ENCODE measurements at regions not wholly inside any gene's neighbourhood (a gene's known extent, or its start where the extent isn't known, plus 50 kb on each side); places are given as distances from the start of the nearest gene placed in this dataset.
A peak's percentile ranks its signal among the peaks of the same experiment; 100 is the strongest.

GRCh38 chr3:40766396-40766795 is 241.6 kb downstream of the ZNF621 start:
- Histone ChIP-seq H3K27ac (ENCODE audit: low read depth, low read length) (no peak overlapping the region), H3K4me1 (ENCODE audit: control insufficient read depth, insufficient read depth, low read length) (no peaks in the 10 kb centered on the region), H3K4me3 (ENCODE audit: low read length) (no peak overlapping the region), H3K36me3 (ENCODE audit: control insufficient read depth, insufficient read depth, low read length) (no peaks in the 10 kb centered on the region), H3K9ac (ENCODE audit: low read length) (no peak overlapping the region), H3K27me3 (ENCODE audit: control insufficient read depth, insufficient read depth, low read length) (no peaks in the 10 kb centered on the region)

GRCh38 chr3:40768046-40768445 is 243.3 kb downstream of the ZNF621 start:
- Histone ChIP-seq H3K27me3 (ENCODE audit: control insufficient read depth, insufficient read depth, low read length) (no peaks in the 10 kb centered on the region), H3K4me3 (ENCODE audit: low read length) (no peak overlapping the region), H3K27ac (ENCODE audit: low read depth, low read length) (no peak overlapping the region), H3K36me3 (ENCODE audit: control insufficient read depth, insufficient read depth, low read length) (no peaks in the 10 kb centered on the region), H3K9ac (ENCODE audit: low read length) (no peak overlapping the region), H3K4me1 (ENCODE audit: control insufficient read depth, insufficient read depth, low read length) (no peaks in the 10 kb centered on the region)

- H3K9ac ChIP-seq (ENCODE audit: low read length) = no peak overlapping the region
- no peaks in the 10 kb centered on the region for H3K27me3 ChIP-seq (ENCODE audit: control insufficient read depth, insufficient read depth, low read length)
- H3K36me3 ChIP-seq (ENCODE audit: control insufficient read depth, insufficient read depth, low read length) = no peaks in the 10 kb centered on the region
- H3K4me1 ChIP-seq (ENCODE audit: control insufficient read depth, insufficient read depth, low read length) = no peaks in the 10 kb centered on the region
- no peak overlapping the region for H3K27ac ChIP-seq (ENCODE audit: low read depth, low read length)
- H3K4me3 ChIP-seq (ENCODE audit: low read length) = no peak overlapping the region
These were observed 243.8 kb downstream of the ZNF621 start for GRCh38 chr3:40768536-40768935.

GRCh38 chr3:40770061-40770460 is 245.3 kb downstream of the ZNF621 start:
- Histone ChIP-seq H3K36me3 (ENCODE audit: control insufficient read depth, insufficient read depth, low read length) (no peaks in the 10 kb centered on the region), H3K27me3 (ENCODE audit: control insufficient read depth, insufficient read depth, low read length) (no peaks in the 10 kb centered on the region), H3K4me3 (ENCODE audit: low read length) (no peak overlapping the region), H3K4me1 (ENCODE audit: control insufficient read depth, insufficient read depth, low read length) (no peaks in the 10 kb centered on the region), H3K27ac (ENCODE audit: low read depth, low read length) (no peak overlapping the region), H3K9ac (ENCODE audit: low read length) (no peak overlapping the region)

DNA sequence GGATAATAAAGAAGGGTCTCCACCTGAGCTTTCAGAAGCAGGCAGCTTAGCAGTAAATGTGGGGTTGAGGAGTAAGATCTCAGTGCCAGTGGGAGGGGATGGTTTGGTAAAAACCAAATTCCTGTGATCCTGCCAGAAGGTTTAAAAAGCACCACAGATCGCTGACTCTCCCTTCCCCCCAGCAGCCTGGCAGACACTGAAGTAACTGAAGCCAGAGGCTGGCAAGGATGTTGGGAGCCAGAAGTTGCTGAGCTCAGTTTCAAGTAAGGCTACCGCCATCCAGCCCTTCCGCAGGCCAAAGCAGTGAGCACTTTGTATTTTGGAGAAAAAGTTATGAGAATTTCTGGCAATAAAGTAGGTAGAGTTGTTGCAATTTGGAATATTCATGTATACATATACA is 246.4 kb downstream of the ZNF621 start:
- no peak overlapping the region for H3K4me3 ChIP-seq (ENCODE audit: low read length)
- no peak overlapping the region for H3K27ac ChIP-seq (ENCODE audit: low read depth, low read length)
- no peaks in the 10 kb centered on the region for H3K27me3 ChIP-seq (ENCODE audit: control insufficient read depth, insufficient read depth, low read length)

DNA sequence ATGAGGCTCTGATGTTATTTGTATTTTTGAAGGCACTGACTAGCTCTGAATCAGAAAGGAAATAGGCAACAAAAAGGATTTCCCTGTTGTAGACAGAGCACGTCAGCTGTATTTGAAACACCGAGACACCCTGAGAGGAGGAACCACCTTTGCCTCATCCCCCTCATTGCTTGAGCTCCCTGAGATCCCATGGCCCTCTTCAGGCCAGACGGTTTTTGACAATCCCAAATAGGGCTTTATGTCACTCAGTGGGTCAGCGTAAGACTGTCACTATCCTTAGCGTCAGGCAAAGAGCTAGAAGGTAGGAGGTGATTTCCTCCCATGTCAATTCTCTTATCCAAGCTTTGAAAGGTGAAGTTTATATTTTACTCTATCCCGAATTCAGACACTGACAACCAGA is 254.3 kb downstream of the ZNF621 start:
- H3K4me3 ChIP-seq (ENCODE audit: low read length) = no peak overlapping the region
- H3K27ac ChIP-seq (ENCODE audit: low read depth, low read length) = no peak overlapping the region
- H3K27me3 ChIP-seq (ENCODE audit: control insufficient read depth, insufficient read depth, low read length) = no peaks in the 10 kb centered on the region
- H3K36me3 ChIP-seq (ENCODE audit: control insufficient read depth, insufficient read depth, low read length) = no peaks in the 10 kb centered on the region
- H3K9ac ChIP-seq (ENCODE audit: low read length) = no peak overlapping the region
- peaks cover 7% of the 10 kb centered on the region for H3K4me1 ChIP-seq (ENCODE audit: control insufficient read depth, insufficient read depth, low read length)

More for the DNA sequence above, 246.4 kb downstream of the ZNF621 start:
- Histone ChIP-seq H3K36me3 (ENCODE audit: control insufficient read depth, insufficient read depth, low read length) (no peaks in the 10 kb centered on the region), H3K9ac (ENCODE audit: low read length) (no peak overlapping the region), H3K4me1 (ENCODE audit: control insufficient read depth, insufficient read depth, low read length) (no peaks in the 10 kb centered on the region)

GRCh38 chr3:40780291-40780924 is 255.6 kb downstream of the ZNF621 start:
- Histone ChIP-seq H3K9ac (ENCODE audit: low read length) (no peak overlapping the region), H3K27ac (ENCODE audit: low read depth, low read length) (peak overlapping the region; percentile 65), H3K27me3 (ENCODE audit: control insufficient read depth, insufficient read depth, low read length) (no peaks in the 10 kb centered on the region), H3K36me3 (ENCODE audit: control insufficient read depth, insufficient read depth, low read length) (no peaks in the 10 kb centered on the region), H3K4me1 (ENCODE audit: control insufficient read depth, insufficient read depth, low read length) (peaks cover 7% of the 10 kb centered on the region), H3K4me3 (ENCODE audit: low read length) (peak overlapping the region; percentile 18)

DNA sequence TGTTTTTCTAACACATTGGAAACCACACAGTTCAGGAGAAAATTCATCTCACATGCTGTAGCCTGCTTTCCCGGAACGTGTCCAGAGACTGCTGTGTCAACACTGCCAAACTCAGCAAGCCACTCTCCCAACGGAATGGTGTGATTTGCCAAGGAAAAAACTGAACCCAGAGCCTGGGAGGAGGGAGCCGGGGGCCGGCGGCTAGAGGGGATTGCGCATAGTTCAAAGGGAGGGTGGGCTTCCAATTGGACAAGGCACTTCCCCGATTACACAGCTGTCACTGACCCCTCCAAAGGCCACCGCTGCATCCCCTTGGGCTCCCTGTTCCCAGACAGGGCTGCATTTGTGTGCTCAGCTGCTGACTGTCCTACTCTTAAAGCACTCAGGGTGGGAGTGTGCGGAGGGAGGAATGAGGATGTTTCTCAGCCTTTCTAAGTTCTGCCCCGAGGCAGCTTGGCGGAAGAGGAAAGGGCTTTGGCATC is 256.2 kb downstream of the ZNF621 start:
- Histone ChIP-seq H3K4me1 (ENCODE audit: control insufficient read depth, insufficient read depth, low read length) (peaks cover 7% of the 10 kb centered on the region), H3K9ac (ENCODE audit: low read length) (no peak overlapping the region), H3K27ac (ENCODE audit: low read depth, low read length) (peak overlapping the region; percentile 46), H3K36me3 (ENCODE audit: control insufficient read depth, insufficient read depth, low read length) (no peaks in the 10 kb centered on the region), H3K27me3 (ENCODE audit: control insufficient read depth, insufficient read depth, low read length) (no peaks in the 10 kb centered on the region), H3K4me3 (ENCODE audit: low read length) (no peak overlapping the region)

DNA sequence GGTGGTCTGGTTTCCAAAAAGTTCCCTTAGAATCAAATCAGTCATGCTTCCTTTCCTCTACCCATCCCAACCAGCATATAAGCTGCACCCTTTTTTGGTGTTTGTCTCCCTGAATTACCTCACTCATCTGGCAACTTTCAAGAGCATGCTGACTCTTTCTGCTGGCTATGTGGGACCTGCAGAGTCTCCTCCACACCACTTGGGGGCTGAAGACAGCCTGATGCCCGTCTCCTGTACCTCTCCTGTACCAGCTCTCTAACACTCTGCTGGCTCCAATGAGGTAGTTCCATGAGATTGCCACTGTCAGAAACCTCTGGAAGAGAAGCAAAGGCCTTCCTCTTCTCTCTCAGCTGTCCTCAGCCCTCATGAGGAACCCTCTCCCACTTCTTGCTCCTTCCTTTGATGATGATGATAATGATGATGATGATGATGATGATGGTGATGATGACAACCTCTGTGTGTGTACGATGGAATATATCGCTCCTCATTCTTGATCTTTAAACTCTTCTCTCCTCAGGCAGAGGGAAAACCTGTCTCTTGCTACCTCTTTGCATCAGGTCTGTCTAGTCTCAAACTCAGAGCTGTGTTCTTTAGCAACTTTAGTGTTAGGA is 257.5 kb downstream of the ZNF621 start:
- Histone ChIP-seq H3K4me3 (ENCODE audit: low read length) (no peak overlapping the region), H3K9ac (ENCODE audit: low read length) (no peak overlapping the region), H3K4me1 (ENCODE audit: control insufficient read depth, insufficient read depth, low read length) (peaks cover 7% of the 10 kb centered on the region), H3K36me3 (ENCODE audit: control insufficient read depth, insufficient read depth, low read length) (no peaks in the 10 kb centered on the region), H3K27me3 (ENCODE audit: control insufficient read depth, insufficient read depth, low read length) (no peaks in the 10 kb centered on the region), H3K27ac (ENCODE audit: low read depth, low read length) (no peak overlapping the region)

GRCh38 chr3:40790746-40791145 is 266.0 kb downstream of the ZNF621 start:
- Histone ChIP-seq H3K4me3 (ENCODE audit: low read length) (no peak overlapping the region), H3K4me1 (ENCODE audit: control insufficient read depth, insufficient read depth, low read length) (no peaks in the 10 kb centered on the region), H3K27ac (ENCODE audit: low read depth, low read length) (no peak overlapping the region), H3K27me3 (ENCODE audit: control insufficient read depth, insufficient read depth, low read length) (no peaks in the 10 kb centered on the region), H3K9ac (ENCODE audit: low read length) (no peak overlapping the region), H3K36me3 (ENCODE audit: control insufficient read depth, insufficient read depth, low read length) (no peaks in the 10 kb centered on the region)

- Histone ChIP-seq H3K27ac (ENCODE audit: low read depth, low read length) (no peak overlapping the region), H3K4me1 (ENCODE audit: control insufficient read depth, insufficient read depth, low read length) (no peaks in the 10 kb centered on the region), H3K27me3 (ENCODE audit: control insufficient read depth, insufficient read depth, low read length) (no peaks in the 10 kb centered on the region), H3K36me3 (ENCODE audit: control insufficient read depth, insufficient read depth, low read length) (no peaks in the 10 kb centered on the region), H3K4me3 (ENCODE audit: low read length) (no peak overlapping the region), H3K9ac (ENCODE audit: low read length) (no peak overlapping the region)
These were observed 269.0 kb downstream of the ZNF621 start for GRCh38 chr3:40793730-40794129.

- Histone ChIP-seq H3K27me3 (ENCODE audit: control insufficient read depth, insufficient read depth, low read length) (no peaks in the 10 kb centered on the region), H3K4me1 (ENCODE audit: control insufficient read depth, insufficient read depth, low read length) (no peaks in the 10 kb centered on the region), H3K36me3 (ENCODE audit: control insufficient read depth, insufficient read depth, low read length) (no peaks in the 10 kb centered on the region), H3K4me3 (ENCODE audit: low read length) (no peak overlapping the region), H3K9ac (ENCODE audit: low read length) (no peak overlapping the region), H3K27ac (ENCODE audit: low read depth, low read length) (no peak overlapping the region)
These were observed 275.6 kb downstream of the ZNF621 start for GRCh38 chr3:40800343-40800742.

DNA sequence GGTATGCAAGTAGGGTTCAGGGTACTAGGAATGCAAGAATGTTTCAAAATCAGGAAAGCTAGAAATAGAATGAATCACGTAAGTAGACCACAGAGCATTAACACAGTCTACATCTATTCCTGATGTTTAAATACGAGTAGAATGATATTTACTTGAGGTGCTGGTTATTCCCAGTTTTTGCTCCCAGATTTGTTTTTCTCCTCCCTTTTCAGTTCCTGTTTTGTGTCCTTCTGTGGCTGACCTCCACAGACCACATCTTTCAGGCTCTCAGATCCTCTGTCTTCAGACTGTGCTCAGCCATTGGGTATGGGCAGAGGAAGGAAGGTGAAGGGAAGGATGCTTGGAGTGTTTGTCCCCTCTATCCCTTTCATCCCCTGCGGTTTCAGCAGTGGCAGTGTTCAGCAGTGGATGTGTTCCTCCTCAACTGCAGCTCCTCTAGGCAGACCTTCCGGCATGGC is 276.6 kb downstream of the ZNF621 start:
- Histone ChIP-seq H3K27ac (ENCODE audit: low read depth, low read length) (no peak overlapping the region), H3K36me3 (ENCODE audit: control insufficient read depth, insufficient read depth, low read length) (no peaks in the 10 kb centered on the region), H3K27me3 (ENCODE audit: control insufficient read depth, insufficient read depth, low read length) (no peaks in the 10 kb centered on the region), H3K9ac (ENCODE audit: low read length) (no peak overlapping the region), H3K4me3 (ENCODE audit: low read length) (no peak overlapping the region), H3K4me1 (ENCODE audit: control insufficient read depth, insufficient read depth, low read length) (no peaks in the 10 kb centered on the region)
